ENCODE measurements at regions not wholly inside any gene's neighbourhood (a gene's known extent, or its start where the extent isn't known, plus 50 kb on each side); places are given as distances from the start of the nearest gene placed in this dataset.

DNA sequence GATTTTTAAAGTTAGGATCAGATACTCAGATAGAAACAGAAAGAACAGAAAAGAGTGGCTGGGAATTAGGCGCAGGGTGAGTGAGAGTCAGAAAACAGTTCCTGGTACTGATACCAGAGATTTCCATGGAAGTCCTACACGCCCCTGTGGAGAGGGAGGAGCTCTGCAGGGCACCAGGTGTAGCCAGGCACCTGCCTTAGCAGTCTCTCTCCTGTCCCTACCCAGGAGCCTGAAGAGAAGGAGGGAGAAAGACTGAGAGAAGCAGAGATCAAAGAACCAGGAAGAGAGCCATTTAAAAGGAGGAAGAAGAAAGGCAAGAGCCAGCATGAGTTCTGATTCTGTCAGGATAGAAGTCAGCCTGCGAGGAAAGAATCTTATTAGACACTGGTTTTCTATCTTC, 65.0 kb downstream of the CBLN1 start:
- in situ Hi-C loops (cut with MboI; ENCODE audit: low sequenced_read_pairs in 4 of 4): no loop called here
- Histone ChIP-seq H3K9me3 (no peaks in the 10 kb centered on the region), H3K27me3 (no peaks in the 10 kb centered on the region), H3K36me3 (no peaks in the 10 kb centered on the region), H3K4me3 (no peak overlapping the region), H3K27ac (no peak overlapping the region), H3K4me1 (no peaks in the 10 kb centered on the region)
- DNase-seq: no peak
- no peak for ATAC-seq
- intact Hi-C loops (cut with DNase I; ENCODE audit: low total_unique reads): no loop called here
- TF ChIP-seq, protein P1, sequence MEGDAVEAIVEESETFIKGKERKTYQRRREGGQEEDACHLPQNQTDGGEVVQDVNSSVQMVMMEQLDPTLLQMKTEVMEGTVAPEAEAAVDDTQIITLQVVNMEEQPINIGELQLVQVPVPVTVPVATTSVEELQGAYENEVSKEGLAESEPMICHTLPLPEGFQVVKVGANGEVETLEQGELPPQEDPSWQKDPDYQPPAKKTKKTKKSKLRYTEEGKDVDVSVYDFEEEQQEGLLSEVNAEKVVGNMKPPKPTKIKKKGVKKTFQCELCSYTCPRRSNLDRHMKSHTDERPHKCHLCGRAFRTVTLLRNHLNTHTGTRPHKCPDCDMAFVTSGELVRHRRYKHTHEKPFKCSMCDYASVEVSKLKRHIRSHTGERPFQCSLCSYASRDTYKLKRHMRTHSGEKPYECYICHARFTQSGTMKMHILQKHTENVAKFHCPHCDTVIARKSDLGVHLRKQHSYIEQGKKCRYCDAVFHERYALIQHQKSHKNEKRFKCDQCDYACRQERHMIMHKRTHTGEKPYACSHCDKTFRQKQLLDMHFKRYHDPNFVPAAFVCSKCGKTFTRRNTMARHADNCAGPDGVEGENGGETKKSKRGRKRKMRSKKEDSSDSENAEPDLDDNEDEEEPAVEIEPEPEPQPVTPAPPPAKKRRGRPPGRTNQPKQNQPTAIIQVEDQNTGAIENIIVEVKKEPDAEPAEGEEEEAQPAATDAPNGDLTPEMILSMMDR (IDR thresholded peaks at IDR 0.05 in 4 of 5, conservative IDR thresholded peaks at IDR 0.05 in 1 of 5): no peak
- TF ChIP-seq POLR2A (IDR thresholded peaks at IDR 0.05): no peak

DNA sequence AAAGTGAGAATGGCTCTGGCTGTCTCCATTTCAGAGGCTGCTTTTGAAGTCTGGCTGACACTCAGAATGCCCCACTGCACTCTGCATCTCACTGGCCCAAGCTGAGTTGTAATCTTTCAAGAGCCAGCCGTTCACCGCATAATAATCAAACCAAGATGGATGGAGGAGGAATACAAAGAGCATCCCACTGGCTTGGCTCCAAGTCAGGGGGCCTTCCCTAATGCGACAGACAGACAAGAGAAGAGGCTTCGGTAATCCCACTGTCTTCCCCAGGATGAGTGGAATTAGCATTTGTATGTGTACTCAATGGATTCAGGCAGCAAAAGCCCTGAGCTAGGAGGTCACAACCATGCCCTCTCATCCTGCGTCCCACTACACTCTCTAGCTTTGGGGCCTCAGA, 68.0 kb downstream of the CBLN1 start:
- in situ Hi-C loops (cut with MboI; ENCODE audit: low sequenced_read_pairs in 4 of 4) (no loop called here), intact Hi-C loops (cut with DNase I; ENCODE audit: low total_unique reads) (no loop called here)
- no peaks in the 10 kb centered on the region for H3K9me3 ChIP-seq
- DNase-seq (no peak), ATAC-seq (no peak)
- no peak overlapping the region for H3K27ac ChIP-seq
- no peaks in the 10 kb centered on the region for H3K4me1 ChIP-seq
- H3K4me3 ChIP-seq: no peak overlapping the region
- no peaks in the 10 kb centered on the region for H3K27me3 ChIP-seq
- TF ChIP-seq, protein P1 (IDR thresholded peaks at IDR 0.05 in 4 of 5, conservative IDR thresholded peaks at IDR 0.05 in 1 of 5): no peak
- TF ChIP-seq POLR2A (IDR thresholded peaks at IDR 0.05): no peak
- H3K36me3 ChIP-seq: no peaks in the 10 kb centered on the region

DNA sequence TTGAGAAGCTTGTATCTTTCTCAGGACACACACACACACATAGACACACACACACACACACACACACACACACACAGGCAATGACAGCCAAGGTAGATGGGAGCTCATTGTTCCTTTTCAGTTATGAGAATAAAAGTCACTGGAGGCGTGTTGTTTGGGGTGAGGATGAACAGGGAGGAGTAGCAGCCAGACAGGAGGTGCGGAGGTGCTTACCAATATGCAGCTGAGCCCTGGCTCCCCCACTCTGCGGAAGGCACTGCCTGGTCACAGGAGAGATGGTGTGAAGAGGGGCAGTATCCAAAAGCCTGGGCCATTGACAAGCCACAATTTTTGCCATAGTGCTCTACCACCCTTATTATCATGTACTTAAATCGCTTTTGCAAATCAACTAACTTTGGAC, 77.4 kb downstream of the CBLN1 start:
- Histone ChIP-seq H3K4me1 (no peaks in the 10 kb centered on the region), H3K36me3 (no peaks in the 10 kb centered on the region), H3K27ac (no peak overlapping the region), H3K27me3 (no peaks in the 10 kb centered on the region), H3K9me3 (no peaks in the 10 kb centered on the region), H3K4me3 (no peak overlapping the region)
- DNase-seq: no peak
- intact Hi-C loops (cut with DNase I; ENCODE audit: low total_unique reads): no loop called here
- ATAC-seq: no peak
- in situ Hi-C loops (cut with MboI; ENCODE audit: low sequenced_read_pairs in 4 of 4): no loop called here
- TF ChIP-seq, protein P1 (IDR thresholded peaks at IDR 0.05 in 4 of 5, conservative IDR thresholded peaks at IDR 0.05 in 1 of 5): no peak
- no peak for TF ChIP-seq POLR2A (IDR thresholded peaks at IDR 0.05)

DNA sequence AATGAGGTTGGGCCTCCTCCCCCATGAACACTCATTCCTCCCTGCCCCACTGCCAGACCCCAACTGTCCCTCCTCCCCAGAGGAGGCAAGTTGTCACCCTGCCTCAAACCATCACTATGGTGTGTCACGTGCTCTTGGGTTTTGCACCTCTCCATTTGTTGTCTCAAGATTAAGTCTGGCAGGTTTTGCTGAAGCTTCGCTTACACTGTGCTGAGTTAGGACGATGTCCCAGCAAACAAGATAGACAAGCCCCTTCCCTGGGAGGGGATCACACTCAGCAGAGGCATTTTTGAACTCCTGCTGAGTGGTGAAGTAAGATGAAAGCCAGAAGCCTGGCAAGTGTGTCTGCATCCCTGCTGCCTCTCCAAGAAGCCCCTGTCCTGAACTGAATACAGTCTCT, 78.3 kb downstream of the CBLN1 start:
- no peaks in the 10 kb centered on the region for H3K27me3 ChIP-seq
- H3K36me3 ChIP-seq: no peaks in the 10 kb centered on the region
- no peaks in the 10 kb centered on the region for H3K4me1 ChIP-seq
- H3K9me3 ChIP-seq: no peaks in the 10 kb centered on the region
- intact Hi-C loops (cut with DNase I; ENCODE audit: low total_unique reads): no loop called here
- TF ChIP-seq, protein P1 (IDR thresholded peaks at IDR 0.05 in 4 of 5, conservative IDR thresholded peaks at IDR 0.05 in 1 of 5): no peak
- no peak for TF ChIP-seq POLR2A (IDR thresholded peaks at IDR 0.05)
- H3K4me3 ChIP-seq: no peak overlapping the region
- DNase-seq (no peak), ATAC-seq (no peak)
- in situ Hi-C loops (cut with MboI; ENCODE audit: low sequenced_read_pairs in 4 of 4): no loop called here
- no peak overlapping the region for H3K27ac ChIP-seq

DNA sequence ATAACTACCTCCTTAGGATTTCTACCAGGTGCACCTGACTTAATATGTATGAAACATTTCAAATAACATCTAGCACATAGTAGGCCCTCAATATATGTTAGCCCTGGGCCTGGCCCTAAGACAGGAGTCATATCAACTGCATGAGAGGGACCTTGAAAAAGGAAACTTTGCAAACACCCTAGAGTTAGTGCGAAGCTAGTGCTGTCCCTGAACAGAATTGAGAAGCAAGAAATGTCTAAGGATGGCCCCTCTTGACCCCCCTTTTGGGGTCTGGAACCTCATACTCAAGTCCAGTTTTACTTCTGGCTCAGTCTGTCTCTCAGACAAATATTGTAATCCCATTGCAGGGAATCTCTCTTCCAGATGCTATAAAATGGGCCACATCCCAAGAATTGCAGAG, 80.5 kb downstream of the CBLN1 start:
- Histone ChIP-seq H3K9me3 (no peaks in the 10 kb centered on the region), H3K36me3 (no peaks in the 10 kb centered on the region), H3K4me3 (no peak overlapping the region), H3K27ac (no peak overlapping the region), H3K4me1 (no peaks in the 10 kb centered on the region), H3K27me3 (no peaks in the 10 kb centered on the region)
- intact Hi-C loops (cut with DNase I; ENCODE audit: low total_unique reads): no loop called here
- DNase-seq (no peak), ATAC-seq (no peak)
- TF ChIP-seq POLR2A (IDR thresholded peaks at IDR 0.05): no peak
- TF ChIP-seq, protein P1 (IDR thresholded peaks at IDR 0.05 in 4 of 5, conservative IDR thresholded peaks at IDR 0.05 in 1 of 5): no peak
- in situ Hi-C loops (cut with MboI; ENCODE audit: low sequenced_read_pairs in 4 of 4): no loop called here

All from gastrocnemius medialis (tissue), 4 donors.